Cardiac muscle cell (in vitro differentiated cells and primary cell): ENCODE measurements at regions not wholly inside any gene's neighbourhood (a gene's known extent, or its start where the extent isn't known, plus 50 kb on each side); places are given as distances from the start of the nearest gene placed in this dataset.

ENCODE experiments used
- DNase-seq, 2 donors: peaks; one replicate each; pipeline versions ENCODE4 v3.0.0 to v3.0.0-alpha.2; 2010 to 2017; ENCODE audit warnings: low read depth in 1 of 2, low spot score in 1 of 2
- H3K27ac ChIP-seq: fragments of 200-600 bp; sonication (generic); 2 replicates; pipeline ENCODE4 v1.5.1; 2016
- H3K27me3 ChIP-seq: fragments of 200-600 bp; sonication (generic); 2 replicates; pipeline ENCODE4 v1.6.0; 2016; ENCODE audit warnings: control low read depth
- H3K36me3 ChIP-seq: fragments of 200-600 bp; sonication (generic); 2 replicates; pipeline ENCODE4 v1.5.1; 2016; ENCODE audit warnings: control low read depth
- H3K4me1 ChIP-seq: fragments of 200-600 bp; sonication (generic); 2 replicates; pipeline ENCODE4 v1.8.1; 2017; ENCODE audit warnings: low read depth, mild to moderate bottlenecking, mixed run types
- H3K4me3 ChIP-seq: fragments of 200-600 bp; sonication (generic); 2 replicates; pipeline ENCODE4 v1.5.1; 2016; ENCODE audit warnings: mild to moderate bottlenecking
- H3K9me3 ChIP-seq: fragments of 200-600 bp; sonication (generic); 2 replicates; pipeline ENCODE4 v1.5.1; 2017; ENCODE audit warnings: low read depth, mild to moderate bottlenecking, control low read depth
- CTCF ChIP-seq: IDR thresholded peaks from 2 replicates; pipeline ENCODE4 v1.5.1; 2012; ENCODE audit warnings: low read depth, mild to moderate bottlenecking, low read length

GRCh38 chr4:188532751-188533150 is 393.5 kb downstream of the TRIML1 start:
- H3K4me3 ChIP-seq: no peak overlapping the region
- no peaks in the 10 kb centered on the region for H3K4me1 ChIP-seq
- no peak overlapping the region for H3K27ac ChIP-seq
- H3K36me3 ChIP-seq: no peaks in the 10 kb centered on the region
- no peak for DNase-seq
- H3K27me3 ChIP-seq: no peaks in the 10 kb centered on the region
- H3K9me3 ChIP-seq: no peaks in the 10 kb centered on the region
- TF ChIP-seq CTCF: no peak

- H3K9me3 ChIP-seq: no peaks in the 10 kb centered on the region
- H3K27ac ChIP-seq: no peak overlapping the region
- H3K27me3 ChIP-seq: no peaks in the 10 kb centered on the region
- DNase-seq: no peak
- H3K4me1 ChIP-seq: no peaks in the 10 kb centered on the region
- no peak for TF ChIP-seq CTCF
- no peak overlapping the region for H3K4me3 ChIP-seq
- no peaks in the 10 kb centered on the region for H3K36me3 ChIP-seq
Observed at GRCh38 chr4:188534297-188534696, 395.1 kb downstream of the TRIML1 start.

- Histone ChIP-seq H3K9me3 (no peaks in the 10 kb centered on the region), H3K4me1 (no peaks in the 10 kb centered on the region), H3K27ac (no peak overlapping the region), H3K4me3 (no peak overlapping the region), H3K27me3 (no peaks in the 10 kb centered on the region), H3K36me3 (no peaks in the 10 kb centered on the region)
- no peak for DNase-seq
- no peak for TF ChIP-seq CTCF
Observed at GRCh38 chr4:188534917-188535316, 395.7 kb downstream of the TRIML1 start.

GRCh38 chr4:188536826-188537225 is 397.6 kb downstream of the TRIML1 start:
- H3K27me3 ChIP-seq: no peaks in the 10 kb centered on the region
- H3K36me3 ChIP-seq: no peaks in the 10 kb centered on the region
- DNase-seq: peak in 1 of 2 donors; percentile 9
- no peak for TF ChIP-seq CTCF
- H3K27ac ChIP-seq: no peak overlapping the region
- no peaks in the 10 kb centered on the region for H3K9me3 ChIP-seq
- H3K4me1 ChIP-seq: no peaks in the 10 kb centered on the region
- H3K4me3 ChIP-seq: no peak overlapping the region

- no peak for TF ChIP-seq CTCF
- Histone ChIP-seq H3K36me3 (no peaks in the 10 kb centered on the region), H3K27ac (no peak overlapping the region), H3K4me3 (no peak overlapping the region), H3K27me3 (no peaks in the 10 kb centered on the region), H3K9me3 (no peaks in the 10 kb centered on the region), H3K4me1 (no peaks in the 10 kb centered on the region)
- peak in 1 of 2 donors; percentile 10 for DNase-seq
Observed at GRCh38 chr4:188550296-188550695, 411.1 kb downstream of the TRIML1 start.

GRCh38 chr4:188551156-188551555 is 411.9 kb downstream of the TRIML1 start:
- H3K9me3 ChIP-seq: no peaks in the 10 kb centered on the region
- H3K27ac ChIP-seq: no peak overlapping the region
- H3K4me3 ChIP-seq: no peak overlapping the region
- H3K36me3 ChIP-seq: no peaks in the 10 kb centered on the region
- peak in 1 of 2 donors; percentile 29 for DNase-seq
- no peaks in the 10 kb centered on the region for H3K27me3 ChIP-seq
- TF ChIP-seq CTCF: no peak
- H3K4me1 ChIP-seq: no peaks in the 10 kb centered on the region
